ENCODE measurements at regions not wholly inside any gene's neighbourhood (a gene's known extent, or its start where the extent isn't known, plus 50 kb on each side); places are given as distances from the start of the nearest gene placed in this dataset.

- no peak for TF ChIP-seq POLR2A (IDR thresholded peaks at IDR 0.05; ENCODE audit: low read length)
- TF ChIP-seq GATA1 (IDR thresholded peaks at IDR 0.05; ENCODE audit: low read depth, low read length): no peak
Measured at GRCh38 chr6:19299129-19299528, 538.0 kb upstream of the ID4 start.
